Activated T-cell treated with anti-CD3 and anti-CD28 coated beads, Interleukin-2, amount 50 U/mL, for 48 hours (primary cell): ENCODE measurements at regions not wholly inside any gene's neighbourhood (a gene's known extent, or its start where the extent isn't known, plus 50 kb on each side); places are given as distances from the start of the nearest gene placed in this dataset.

Source experiments
- DNase-seq, 2 experiments: peaks; one replicate each; pipeline ENCODE4 v3.0.0-alpha.2; 2020

- DNase-seq = no peak
Measured at GRCh38 chr15:26372706-26373105, 400.2 kb downstream of the GABRB3 start.

DNA sequence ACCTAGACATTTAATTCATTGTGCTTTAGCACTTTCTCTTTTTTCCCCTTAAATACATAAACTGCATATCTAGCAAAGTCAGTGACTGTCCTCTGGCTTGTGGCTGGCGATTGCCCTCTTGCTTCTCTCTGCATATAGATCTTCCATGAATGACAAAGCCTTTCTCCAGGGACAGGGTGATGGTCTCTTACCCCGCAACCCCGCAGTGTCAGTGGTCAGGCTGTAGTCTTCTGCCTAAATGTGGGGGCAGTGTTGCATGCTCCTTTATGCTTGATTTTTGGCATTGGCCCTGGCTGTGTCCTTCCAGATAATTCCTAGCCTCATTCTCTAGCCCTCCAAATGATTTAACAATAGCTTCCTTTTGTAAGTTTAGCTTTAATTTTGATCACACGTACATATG lies 407.8 kb downstream of the GABRB3 start:
- DNase-seq = no peak

DNA sequence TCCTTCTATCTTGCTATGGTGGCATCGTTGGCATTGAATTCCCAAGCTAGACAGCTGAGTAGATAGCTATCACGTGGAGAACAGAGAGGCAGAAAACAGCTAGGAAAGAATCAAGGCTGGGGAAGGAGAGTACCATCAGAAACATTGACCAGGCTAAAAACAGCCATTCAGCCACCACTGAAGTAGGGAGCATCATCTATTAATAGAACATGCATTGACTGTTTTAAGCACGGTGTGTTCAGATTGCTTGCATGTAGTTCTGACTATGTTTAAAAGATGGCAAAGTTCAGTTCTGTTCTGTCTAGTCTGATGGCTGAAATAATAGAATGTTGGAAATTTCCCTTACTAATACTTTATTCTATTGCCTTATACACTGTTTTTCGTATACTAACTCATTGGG lies 413.0 kb downstream of the GABRB3 start:
- DNase-seq = no peak

- no peak for DNase-seq
Measured at GRCh38 chr15:26358708-26359107, 414.2 kb downstream of the GABRB3 start.

DNA sequence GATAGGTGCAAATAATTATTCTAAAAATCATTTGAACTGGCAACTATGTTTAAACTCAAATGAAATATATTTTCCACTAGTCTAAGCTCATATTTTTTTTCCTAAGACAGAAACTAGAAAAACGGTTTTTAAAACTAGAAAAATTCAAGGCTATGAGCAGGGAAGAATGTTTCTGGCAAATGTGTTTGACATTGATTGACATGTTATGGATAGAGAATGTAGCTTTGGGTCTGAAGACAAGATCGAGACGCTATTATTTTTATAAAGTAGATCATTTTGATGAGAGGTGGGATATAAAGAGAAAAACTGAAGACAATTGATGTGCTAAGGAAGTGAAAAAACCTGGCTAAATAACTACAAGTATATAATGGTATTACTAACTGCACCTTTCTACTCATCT lies 415.2 kb downstream of the GABRB3 start:
- DNase-seq = no peak

DNA sequence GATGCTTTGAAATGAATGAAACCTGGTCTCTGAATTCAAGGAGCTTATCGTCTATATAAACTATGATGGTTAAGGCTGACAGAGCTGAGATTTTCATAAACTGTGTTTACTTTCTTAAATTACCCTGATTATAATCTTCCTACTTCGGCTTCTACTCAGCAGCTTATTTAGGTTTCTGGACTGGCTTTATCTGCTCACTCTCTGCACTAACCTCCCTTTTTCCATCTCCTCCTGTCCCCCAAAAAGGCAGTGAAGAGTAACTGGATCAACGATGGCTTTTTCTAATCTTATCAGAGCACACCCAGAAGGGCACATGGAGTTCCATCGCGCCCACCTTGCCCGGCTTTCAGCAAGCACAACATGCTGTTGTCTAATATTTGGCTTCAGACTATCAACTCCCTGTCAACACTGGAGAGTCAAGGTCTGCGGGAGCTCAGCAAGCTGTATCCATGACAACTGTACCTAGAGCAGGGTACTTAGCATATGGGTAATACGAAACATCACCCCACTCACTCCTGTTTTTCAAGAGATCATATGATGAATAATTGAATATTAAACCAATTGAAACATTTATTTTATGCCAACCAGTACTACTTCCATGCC lies 417.3 kb downstream of the GABRB3 start:
- DNase-seq = no peak

DNA sequence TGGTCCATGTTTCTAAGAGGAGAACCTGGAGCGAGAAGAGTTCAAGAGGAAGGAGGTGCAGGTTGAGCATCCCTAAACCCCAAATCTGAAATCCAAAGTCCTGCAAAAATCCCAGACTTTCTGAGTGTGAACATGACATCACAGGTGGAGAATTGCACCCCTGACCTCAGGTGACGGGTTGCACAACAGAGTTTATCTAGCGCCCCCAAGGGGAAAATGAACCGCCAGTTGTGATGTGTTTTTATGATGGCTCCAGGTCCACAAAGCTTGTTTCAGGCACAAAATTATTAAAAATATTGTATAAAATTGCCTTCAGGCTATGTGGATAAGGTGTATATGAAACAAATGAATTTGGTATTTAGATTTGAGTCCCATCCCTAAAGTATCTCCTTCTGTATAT lies 420.0 kb downstream of the GABRB3 start:
- DNase-seq = no peak

- no peak for DNase-seq
Measured at GRCh38 chr15:26352406-26352805, 420.5 kb downstream of the GABRB3 start.

DNA sequence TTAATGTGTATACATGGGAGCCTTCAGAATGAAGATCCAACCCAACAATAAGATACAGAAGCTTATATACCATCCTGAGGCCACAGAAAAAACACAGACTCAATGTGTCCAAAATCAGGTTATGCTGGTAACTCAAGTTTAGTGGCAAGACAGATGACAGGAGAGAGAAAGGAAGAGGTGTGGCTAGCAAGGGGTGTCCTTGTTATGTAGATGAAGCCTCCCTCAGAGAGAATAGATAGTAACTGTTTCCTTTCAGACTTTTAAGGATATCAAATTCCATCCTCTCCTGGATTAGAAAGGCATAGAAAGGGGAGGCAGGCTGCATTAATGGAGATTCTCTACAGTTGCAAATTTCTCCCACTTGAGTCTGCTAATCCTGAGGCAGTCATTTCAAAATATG lies 447.4 kb downstream of the GABRB3 start:
- DNase-seq = no peak

DNA sequence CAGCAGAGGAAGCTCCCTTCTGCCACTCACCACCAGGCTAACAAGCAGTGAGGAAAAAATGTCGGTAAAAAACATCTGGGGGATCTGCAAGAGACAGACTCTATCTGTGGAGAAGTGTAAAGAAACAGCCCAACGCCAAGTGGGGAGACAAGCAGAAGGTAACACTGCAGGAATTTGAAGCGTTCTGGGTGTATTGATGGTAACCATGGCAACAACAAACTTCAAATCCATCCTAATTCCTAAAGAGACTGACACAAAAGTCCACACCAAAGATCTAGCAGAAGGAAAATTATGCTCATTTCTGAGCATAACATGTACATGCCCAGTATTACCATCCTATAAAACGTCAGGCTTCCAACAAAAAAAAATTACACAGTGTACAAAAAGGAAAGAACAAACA lies 449.3 kb downstream of the GABRB3 start:
- no peak for DNase-seq

GRCh38 chr15:26318689-26319088 lies 454.2 kb downstream of the GABRB3 start:
- no peak for DNase-seq

DNA sequence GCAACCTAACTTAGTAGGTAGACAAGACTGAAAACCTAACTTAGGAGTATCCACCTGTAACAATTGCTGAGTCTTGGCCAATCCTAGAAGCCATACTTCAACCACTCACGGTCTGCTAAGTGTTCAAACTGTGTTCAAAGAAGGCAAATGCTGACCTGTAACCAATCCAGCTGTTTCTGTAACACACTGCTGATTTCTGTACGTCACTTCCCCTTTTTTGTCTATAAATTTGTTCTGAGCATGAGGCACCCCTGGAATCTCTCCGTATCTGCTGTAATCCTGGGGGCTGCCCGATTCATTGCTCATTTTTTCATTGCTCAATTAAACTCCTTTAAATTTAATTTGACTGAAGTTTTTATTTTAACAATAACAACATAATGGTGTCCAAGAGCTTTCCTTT lies 451.4 kb upstream of the ATP10A start:
- no peak for DNase-seq

- no peak for DNase-seq
Measured at GRCh38 chr15:26311710-26312236, 448.6 kb upstream of the ATP10A start.

- DNase-seq = no peak
Measured at GRCh38 chr15:26298659-26299170, 435.6 kb upstream of the ATP10A start.

DNA sequence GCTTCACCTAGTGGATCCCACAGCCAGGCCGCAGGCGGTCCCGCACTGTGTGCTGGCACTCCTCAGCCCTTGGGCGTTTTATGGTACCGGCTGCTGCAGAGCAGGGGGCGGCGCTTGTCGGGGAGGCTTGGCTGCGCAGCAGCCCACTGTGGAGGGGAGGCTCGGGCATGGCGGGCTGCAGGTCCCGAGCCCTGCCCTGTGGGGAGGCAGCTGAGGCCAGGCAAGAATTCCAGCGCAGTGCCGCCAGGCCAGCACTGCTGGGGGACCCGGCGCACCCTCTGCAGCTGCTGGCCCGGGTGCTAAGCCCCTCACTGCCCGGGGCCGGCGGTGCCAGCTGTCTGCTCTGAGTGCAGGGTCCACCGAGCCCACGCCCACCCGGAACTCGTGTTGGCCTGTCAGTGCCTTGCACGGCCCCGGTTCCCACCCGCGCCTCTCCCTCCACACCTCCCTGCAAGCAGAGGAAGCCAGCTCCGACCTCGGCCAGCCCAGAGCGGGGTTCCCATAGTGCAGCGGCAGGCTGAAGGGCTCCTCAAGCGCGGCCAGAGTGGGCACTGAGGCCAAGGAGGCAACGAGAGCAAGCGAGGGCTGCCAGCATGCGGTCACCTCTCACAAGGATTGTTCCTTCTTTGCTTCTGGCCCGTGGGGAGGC lies 435.0 kb upstream of the ATP10A start:
- no peak for DNase-seq

GRCh38 chr15:26295336-26296085 lies 432.4 kb upstream of the ATP10A start:
- no peak for DNase-seq

DNA sequence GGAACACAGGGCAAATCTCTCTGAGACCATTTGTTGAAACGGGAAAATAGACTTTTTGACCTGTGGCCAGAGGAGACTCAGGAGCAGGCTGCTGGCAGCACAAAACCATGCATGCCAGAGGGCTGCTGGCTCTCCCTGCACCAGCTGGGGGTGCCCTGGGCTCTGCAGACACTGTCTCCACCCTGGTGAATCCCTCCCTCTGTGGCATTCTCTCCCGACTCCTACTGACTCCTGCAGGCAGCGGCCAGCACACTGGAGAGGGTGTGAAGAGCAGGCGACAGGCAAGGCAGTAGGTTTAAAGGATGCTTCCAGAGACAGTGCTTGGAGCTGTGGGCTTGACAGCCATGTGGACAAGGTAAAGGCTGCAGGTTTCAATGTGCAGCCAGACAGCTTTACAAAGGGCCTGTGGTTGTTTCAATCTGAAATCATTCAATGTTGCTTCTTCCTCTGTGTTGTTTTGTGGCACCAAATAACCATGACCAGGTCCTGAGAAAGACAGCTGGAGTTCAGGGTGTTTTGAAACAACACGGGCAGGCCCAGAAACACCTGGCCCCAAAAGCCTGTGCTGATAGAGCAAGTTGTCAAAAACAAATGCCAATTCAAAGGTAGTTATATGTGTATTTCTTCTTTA lies 431.0 kb upstream of the ATP10A start:
- DNase-seq = no peak

DNA sequence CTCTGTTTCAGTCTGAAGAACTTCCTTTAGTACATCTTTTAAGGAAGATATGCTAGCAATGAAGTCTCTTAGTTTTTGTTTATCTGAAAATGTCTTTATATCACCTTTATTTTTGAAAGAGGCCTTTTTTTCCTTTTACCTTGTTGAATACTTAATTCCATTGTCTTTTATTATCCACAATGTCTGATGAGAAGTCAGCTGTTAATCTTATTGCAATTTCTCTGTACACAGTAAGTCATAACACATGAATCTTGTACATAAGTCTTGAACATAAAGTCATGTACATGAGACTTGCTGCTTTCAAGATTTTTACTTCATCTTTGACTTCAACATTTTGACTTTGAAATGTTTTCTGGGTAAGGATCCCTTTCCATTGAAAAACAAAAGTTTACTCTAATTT lies 424.3 kb upstream of the ATP10A start:
- no peak for DNase-seq

- DNase-seq = no peak
Measured at GRCh38 chr15:26280281-26280680, 417.2 kb upstream of the ATP10A start.

GRCh38 chr15:26261966-26262365 lies 398.8 kb upstream of the ATP10A start:
- DNase-seq = no peak

- DNase-seq = no peak
Measured at GRCh38 chr15:26261413-26261812, 398.3 kb upstream of the ATP10A start.

- peak; percentile 25 to 42 for DNase-seq
Measured at GRCh38 chr15:26260517-26261133, 397.5 kb upstream of the ATP10A start.

- no peak for DNase-seq
Measured at GRCh38 chr15:26259581-26259980, 396.5 kb upstream of the ATP10A start.
